ENCODE measurements at regions not wholly inside any gene's neighbourhood (a gene's known extent, or its start where the extent isn't known, plus 50 kb on each side); places are given as distances from the start of the nearest gene placed in this dataset.

DNA sequence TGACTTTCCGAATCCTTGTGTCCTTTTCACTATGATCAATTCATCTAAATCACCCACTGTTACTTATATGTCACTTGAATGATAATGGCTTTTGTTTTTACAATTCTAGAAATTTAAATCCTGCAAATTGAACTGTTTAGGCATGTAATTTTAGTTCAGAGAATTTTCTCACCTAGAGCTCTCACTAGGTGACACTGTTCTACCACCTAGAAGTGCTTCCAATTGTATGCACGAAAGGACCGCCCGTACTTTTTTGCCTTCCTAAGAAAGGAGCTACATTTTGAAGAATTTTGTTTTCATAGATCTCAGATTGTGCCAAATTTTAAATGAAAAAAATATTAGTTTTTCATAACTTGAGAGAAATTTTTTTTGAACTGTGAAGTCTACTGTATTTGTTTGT lies 481.6 kb upstream of the FSTL5 start:
- TF ChIP-seq POLR2A (IDR thresholded peaks at IDR 0.05; ENCODE audit: low read depth, low read length) (no peak), TAF1 (IDR thresholded peaks at IDR 0.05; ENCODE audit: low read depth, low read length) (no peak), POLR2AphosphoS5 (IDR thresholded peaks at IDR 0.05; ENCODE audit: low read depth, low read length) (no peak), POU2F2 (IDR thresholded peaks at IDR 0.05; ENCODE audit: low read depth, low read length) (no peak), PAX5 (IDR thresholded peaks at IDR 0.05; ENCODE audit: insufficient read depth, low read length, severe bottlenecking) (no peak)

All from GM12891 (cell line).